GM12864 (cell line): ENCODE measurements at regions not wholly inside any gene's neighbourhood (a gene's known extent, or its start where the extent isn't known, plus 50 kb on each side); places are given as distances from the start of the nearest gene placed in this dataset.

Experiments
- DNase-seq: peaks from one replicate; pipeline ENCODE4 v3.0.0-alpha.2; 2011; ENCODE audit warnings: low read depth
- H3K4me3 ChIP-seq: 2 replicates; pipeline ENCODE4 v1.5.1; 2011; ENCODE audit warnings: mild to moderate bottlenecking, low read depth, low read length, control low read depth
- CTCF ChIP-seq: IDR thresholded peaks from 2 replicates; pipeline ENCODE4 v1.5.1; 2011; ENCODE audit warnings: low read depth, mild to moderate bottlenecking, moderate library complexity, low read length, control low read depth, inconsistent platforms; ENCODE audit errors: missing control alignments

GRCh38 chr13:106700439-106700838, 132.5 kb upstream of the ARGLU1 start:
- no peak for DNase-seq
- TF ChIP-seq CTCF: no peak
- H3K4me3 ChIP-seq: no peak overlapping the region

GRCh38 chr13:106700007-106700406, 132.1 kb upstream of the ARGLU1 start:
- H3K4me3 ChIP-seq: no peak overlapping the region
- no peak for DNase-seq
- TF ChIP-seq CTCF: no peak

- H3K4me3 ChIP-seq: no peak overlapping the region
- no peak for TF ChIP-seq CTCF
- DNase-seq: no peak
These were observed 131.4 kb upstream of the ARGLU1 start for GRCh38 chr13:106699311-106699710.

- TF ChIP-seq CTCF: no peak
- DNase-seq: no peak
- H3K4me3 ChIP-seq: no peak overlapping the region
These were observed 128.8 kb upstream of the ARGLU1 start for GRCh38 chr13:106696719-106697118.

GRCh38 chr13:106696140-106696539, 128.2 kb upstream of the ARGLU1 start:
- TF ChIP-seq CTCF: no peak
- H3K4me3 ChIP-seq: no peak overlapping the region
- DNase-seq: no peak

GRCh38 chr13:106695139-106695538, 127.2 kb upstream of the ARGLU1 start:
- TF ChIP-seq CTCF: no peak
- DNase-seq: no peak
- H3K4me3 ChIP-seq: no peak overlapping the region

GRCh38 chr13:106691861-106692260, 123.9 kb upstream of the ARGLU1 start:
- no peak for TF ChIP-seq CTCF
- no peak for DNase-seq
- H3K4me3 ChIP-seq: no peak overlapping the region
